ENCODE measurements at regions not wholly inside any gene's neighbourhood (a gene's known extent, or its start where the extent isn't known, plus 50 kb on each side); places are given as distances from the start of the nearest gene placed in this dataset.

GRCh38 chr11:106463154-106463553, 385.7 kb downstream of the AASDHPPT start:
- H3K79me2 ChIP-seq (ENCODE audit: insufficient read depth, low read length): no peaks in the 10 kb centered on the region
- POLR2A ChIA-PET: no interaction called here
- H3K27ac ChIP-seq (ENCODE audit: low read depth, low read length): no peak overlapping the region
- no peak overlapping the region for H2AFZ ChIP-seq (ENCODE audit: low read depth, low read length, poor library complexity, severe bottlenecking)
- H3K36me3 ChIP-seq (ENCODE audit: control insufficient read depth in 1 of 2, insufficient read depth in 2 of 2, low read length in 2 of 2): no peaks in the 10 kb centered on the region
- no peak overlapping the region for H3K9ac ChIP-seq (ENCODE audit: low read length)
- TF ChIP-seq EZH2 (IDR thresholded peaks at IDR 0.05): no peak
- TF ChIP-seq REST (IDR thresholded peaks at IDR 0.05; ENCODE audit: low read depth): no peak
- no peak for TF ChIP-seq POLR2A (IDR thresholded peaks at IDR 0.05; ENCODE audit: borderline replicate concordance, extremely low read depth, insufficient read depth, insufficient read length)
- no peak for TF ChIP-seq ZNF274 (IDR thresholded peaks at IDR 0.05; ENCODE audit: low read depth, low read length)
- H3K9me3 ChIP-seq (ENCODE audit: control insufficient read depth in 1 of 2, insufficient read depth in 1 of 2, low read depth in 1 of 2, low read length in 2 of 2): no peaks in the 10 kb centered on the region
- H3K4me3 ChIP-seq (replicated peaks in 1 of 2; ENCODE audit: low read depth in 1 of 2, low read length in 2 of 2): no peak overlapping the region
- H3K4me2 ChIP-seq (ENCODE audit: low read length): no peak overlapping the region
- BruUV-seq (replicated peaks): no TSS peak
- ATAC-seq (no peak), DNase-seq (ENCODE audit: low read depth, low spot score) (no peak)
- H3K4me1 ChIP-seq (ENCODE audit: control insufficient read depth in 1 of 2, insufficient read depth in 2 of 2, low read length in 2 of 2): no peaks in the 10 kb centered on the region
- H3K9me2 ChIP-seq (ENCODE audit: insufficient read depth): no peaks in the 10 kb centered on the region
- no peaks in the 10 kb centered on the region for H3K27me3 ChIP-seq (ENCODE audit: insufficient read depth, low read length)
- intact Hi-C loops (cut with micrococcal nuclease): no loop called here
- no peaks in the 10 kb centered on the region for H4K20me1 ChIP-seq (ENCODE audit: insufficient read depth)
- CTCF ChIA-PET: no interaction called here
- RAD21 ChIA-PET (ENCODE audit: low non-redundant PET in 1 of 2, low total read pairs in 2 of 2, uncharacterized antibody in 2 of 2, unreplicated experiment in 2 of 2): no interaction called here

GRCh38 chr11:106463796-106464201, 386.3 kb downstream of the AASDHPPT start:
- RAD21 ChIA-PET (ENCODE audit: low non-redundant PET in 1 of 2, low total read pairs in 2 of 2, uncharacterized antibody in 2 of 2, unreplicated experiment in 2 of 2): no interaction called here
- no TSS peak for BruUV-seq (replicated peaks)
- no peaks in the 10 kb centered on the region for H3K4me1 ChIP-seq (ENCODE audit: control insufficient read depth in 1 of 2, insufficient read depth in 2 of 2, low read length in 2 of 2)
- no peaks in the 10 kb centered on the region for H3K9me2 ChIP-seq (ENCODE audit: insufficient read depth)
- POLR2A ChIA-PET: no interaction called here
- no peak overlapping the region for H3K9ac ChIP-seq (ENCODE audit: low read length)
- H4K20me1 ChIP-seq (ENCODE audit: insufficient read depth): no peaks in the 10 kb centered on the region
- no peak overlapping the region for H3K27ac ChIP-seq (ENCODE audit: low read depth, low read length)
- ATAC-seq: no peak
- no peaks in the 10 kb centered on the region for H3K27me3 ChIP-seq (ENCODE audit: insufficient read depth, low read length)
- no peaks in the 10 kb centered on the region for H3K36me3 ChIP-seq (ENCODE audit: control insufficient read depth in 1 of 2, insufficient read depth in 2 of 2, low read length in 2 of 2)
- CTCF ChIA-PET: no interaction called here
- intact Hi-C loops (cut with micrococcal nuclease): no loop called here
- H3K4me2 ChIP-seq (ENCODE audit: low read length): no peak overlapping the region
- H3K79me2 ChIP-seq (ENCODE audit: insufficient read depth, low read length): no peaks in the 10 kb centered on the region
- H3K4me3 ChIP-seq (replicated peaks in 1 of 2; ENCODE audit: low read depth in 1 of 2, low read length in 2 of 2): no peak overlapping the region
- no peaks in the 10 kb centered on the region for H3K9me3 ChIP-seq (ENCODE audit: control insufficient read depth in 1 of 2, insufficient read depth in 1 of 2, low read depth in 1 of 2, low read length in 2 of 2)
- no peak overlapping the region for H2AFZ ChIP-seq (ENCODE audit: low read depth, low read length, poor library complexity, severe bottlenecking)
- DNase-seq (ENCODE audit: low read depth, low spot score): no peak
- TF ChIP-seq JUND (IDR thresholded peaks at IDR 0.05): no peak
- TF ChIP-seq ELF1 (IDR thresholded peaks at IDR 0.05; ENCODE audit: borderline replicate concordance, low read depth): no peak
- no peak for TF ChIP-seq EZH2 (IDR thresholded peaks at IDR 0.05)
- no peak for TF ChIP-seq CEBPB (IDR thresholded peaks at IDR 0.05; ENCODE audit: low read depth)
- TF ChIP-seq POLR2A (IDR thresholded peaks at IDR 0.05; ENCODE audit: borderline replicate concordance, extremely low read depth, insufficient read depth, insufficient read length): no peak
- TF ChIP-seq SIN3A (IDR thresholded peaks at IDR 0.05; ENCODE audit: low read depth): no peak
- no peak for TF ChIP-seq MAX (IDR thresholded peaks at IDR 0.05)
- TF ChIP-seq SP1 (IDR thresholded peaks at IDR 0.05; ENCODE audit: low read depth): no peak
- no peak for TF ChIP-seq ATF3 (IDR thresholded peaks at IDR 0.05)
- TF ChIP-seq EGR1 (IDR thresholded peaks at IDR 0.05; ENCODE audit: low read depth): no peak
- TF ChIP-seq RAD21 (IDR thresholded peaks at IDR 0.05; ENCODE audit: low read depth): no peak
- no peak for TF ChIP-seq ZBTB33 (IDR thresholded peaks at IDR 0.05; ENCODE audit: extremely low read depth, insufficient replicate concordance, low read length)
- no peak for TF ChIP-seq POLR2AphosphoS5 (IDR thresholded peaks at IDR 0.05; ENCODE audit: low read depth, low read length)
- TF ChIP-seq EZH2phosphoT487 (IDR thresholded peaks at IDR 0.05; ENCODE audit: borderline replicate concordance): no peak
